Activated CD4-positive, alpha-beta T cell treated with anti-CD3 and anti-CD28 coated beads, Interleukin-2, amount 50 U/mL, for 24 hours (primary cell): ENCODE measurements at regions not wholly inside any gene's neighbourhood (a gene's known extent, or its start where the extent isn't known, plus 50 kb on each side); places are given as distances from the start of the nearest gene placed in this dataset.

Source experiments
- DNase-seq, 2 donors: peaks; one replicate each; pipeline ENCODE4 v3.0.0-alpha.2; 2020; ENCODE audit warnings: low read depth in 1 of 2, low spot score in 1 of 2

DNA sequence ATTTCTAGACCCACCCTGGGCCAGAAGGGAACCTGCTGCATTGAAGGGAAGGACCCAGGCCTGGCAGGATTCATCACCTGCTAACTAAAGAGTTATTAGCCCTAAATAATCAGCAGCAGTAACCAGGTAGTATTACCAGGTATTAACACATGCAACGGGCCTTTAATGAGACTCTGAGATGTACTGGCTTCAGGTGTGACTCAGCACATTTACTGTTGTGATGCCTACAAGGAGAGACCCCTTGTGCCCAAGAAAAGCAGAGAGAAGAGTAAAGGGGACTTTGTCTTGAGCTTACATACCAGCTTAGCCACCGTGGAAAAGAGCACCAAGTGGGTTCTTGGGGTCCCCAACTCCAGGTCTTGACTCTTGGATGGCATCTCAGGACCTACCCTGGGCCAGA, 243.1 kb upstream of the SLC39A10 start:
- DNase-seq = no peak

DNA sequence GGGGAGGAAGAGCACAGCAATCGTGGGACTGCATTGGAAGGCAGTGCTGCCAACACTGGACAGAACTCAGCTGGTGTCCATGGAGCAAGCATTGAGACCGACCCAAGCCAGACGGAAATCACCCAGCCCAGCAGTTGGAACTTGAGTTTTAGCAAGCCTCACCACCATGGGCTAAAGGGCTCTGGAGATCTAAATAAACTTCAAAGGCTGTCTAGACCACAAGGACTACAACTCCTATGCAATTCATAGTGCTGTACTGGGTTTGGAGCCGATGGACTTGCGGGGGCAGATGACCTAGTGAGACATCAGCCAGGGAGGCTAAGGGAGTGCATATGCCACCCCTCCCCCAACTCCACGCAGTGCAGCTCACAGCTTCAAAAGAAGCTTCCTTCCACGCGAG, 243.6 kb upstream of the SLC39A10 start:
- no peak for DNase-seq

DNA sequence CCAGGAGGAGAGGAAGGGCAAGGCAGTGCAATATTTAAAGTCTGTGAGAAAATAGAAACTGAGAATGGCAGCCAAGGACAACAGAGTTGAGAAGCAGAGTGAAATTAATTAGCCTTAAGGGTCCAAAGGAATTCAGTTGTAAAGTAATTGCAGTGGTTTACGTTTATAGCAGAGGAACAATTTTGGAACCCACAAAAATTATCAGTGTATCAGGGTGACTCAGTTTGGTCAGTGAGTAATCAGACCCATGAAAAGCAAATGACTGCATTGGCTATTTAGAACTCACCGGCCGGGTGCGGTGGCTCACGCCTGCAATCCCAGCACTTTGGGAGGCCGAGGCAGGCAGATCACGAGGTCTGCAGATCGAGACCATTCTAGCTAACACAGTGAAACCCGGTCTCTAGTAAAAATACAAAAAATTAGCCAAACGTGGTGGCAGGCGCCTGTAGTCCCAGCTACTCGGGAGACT, 245.8 kb upstream of the SLC39A10 start:
- DNase-seq = no peak

DNA sequence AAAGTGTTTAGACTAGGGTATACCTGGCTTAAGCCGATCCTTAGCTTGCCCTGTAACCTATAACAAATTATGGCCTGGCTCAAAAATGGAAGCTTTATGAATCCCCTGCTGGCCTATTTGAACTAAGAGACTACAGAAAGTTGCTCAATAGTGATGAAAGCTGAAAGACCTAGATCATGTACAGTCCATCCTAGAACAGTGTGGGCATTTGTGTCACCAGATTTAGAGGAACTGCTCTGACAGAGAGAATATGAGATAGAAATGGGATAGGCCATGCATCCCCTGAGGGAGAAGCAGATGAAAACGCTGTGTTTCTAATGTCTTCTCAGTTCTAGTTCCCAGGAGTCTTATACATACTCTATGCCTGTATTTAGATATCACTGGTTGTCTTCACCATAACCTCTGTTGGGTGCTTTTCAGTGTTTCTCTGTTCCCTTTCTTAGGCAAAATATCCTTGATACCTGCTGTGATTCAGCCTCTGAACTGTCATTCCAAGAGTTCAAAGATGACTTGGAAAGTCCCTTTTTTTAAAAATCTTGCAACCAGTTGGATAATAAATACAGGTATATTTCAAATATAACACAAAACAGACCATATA, 246.9 kb upstream of the SLC39A10 start:
- DNase-seq = no peak

DNA sequence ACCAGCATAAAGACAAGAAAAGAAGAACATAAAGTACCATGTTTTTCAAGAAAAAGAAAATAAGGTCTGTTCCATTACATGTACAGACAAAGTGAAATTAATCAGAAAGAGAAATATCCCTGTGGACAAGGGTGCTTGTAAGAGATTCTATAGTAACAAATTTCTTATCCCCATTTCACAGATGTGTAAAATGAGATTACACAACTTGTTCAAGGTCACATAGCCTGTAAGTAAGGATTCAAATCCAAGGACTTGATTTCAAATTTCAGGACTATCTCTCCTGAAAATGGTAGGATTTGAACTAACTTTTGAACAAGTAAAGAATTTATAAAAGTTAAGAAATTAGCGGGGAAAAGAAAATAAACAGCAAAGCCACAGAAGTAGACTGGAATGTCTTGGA, 248.2 kb upstream of the SLC39A10 start:
- DNase-seq = no peak

DNA sequence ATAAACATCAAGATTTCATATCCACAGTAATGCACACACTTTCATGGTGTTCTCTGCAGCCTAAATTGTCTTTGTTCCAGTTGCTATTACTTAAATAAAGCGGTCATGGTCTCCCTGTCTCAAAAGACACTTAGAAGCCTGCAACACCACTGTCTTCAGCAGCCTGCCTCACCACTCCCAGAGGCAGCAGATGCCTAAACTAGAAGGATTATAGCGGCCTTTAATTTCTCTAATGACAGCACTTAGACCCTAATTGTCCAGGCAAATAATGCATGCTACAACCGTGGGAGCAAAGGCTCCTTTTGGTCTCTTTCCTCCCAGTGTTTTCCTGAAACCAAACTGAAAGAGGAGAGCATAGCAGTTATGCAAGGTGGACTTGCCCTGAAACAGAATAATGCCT, 248.8 kb upstream of the SLC39A10 start:
- no peak for DNase-seq

DNA sequence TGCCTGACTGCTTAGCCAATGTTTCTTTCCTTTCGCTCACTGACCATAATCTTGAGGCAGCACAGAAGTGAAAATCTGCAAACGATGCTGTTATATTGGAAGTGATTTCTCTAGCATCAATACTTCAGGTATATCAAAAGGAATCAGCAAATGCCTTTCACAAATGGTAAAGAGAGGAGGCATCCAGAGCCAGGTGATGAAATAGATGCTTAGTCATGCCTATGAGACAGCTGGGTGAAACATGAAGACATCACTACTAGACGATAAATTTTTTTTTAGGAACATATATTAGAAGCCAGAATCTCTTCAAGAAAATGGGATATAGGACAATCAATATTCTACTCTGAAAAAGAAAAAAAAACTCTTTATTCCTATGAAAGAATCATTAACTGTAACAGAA, 249.2 kb upstream of the SLC39A10 start:
- DNase-seq = no peak

DNA sequence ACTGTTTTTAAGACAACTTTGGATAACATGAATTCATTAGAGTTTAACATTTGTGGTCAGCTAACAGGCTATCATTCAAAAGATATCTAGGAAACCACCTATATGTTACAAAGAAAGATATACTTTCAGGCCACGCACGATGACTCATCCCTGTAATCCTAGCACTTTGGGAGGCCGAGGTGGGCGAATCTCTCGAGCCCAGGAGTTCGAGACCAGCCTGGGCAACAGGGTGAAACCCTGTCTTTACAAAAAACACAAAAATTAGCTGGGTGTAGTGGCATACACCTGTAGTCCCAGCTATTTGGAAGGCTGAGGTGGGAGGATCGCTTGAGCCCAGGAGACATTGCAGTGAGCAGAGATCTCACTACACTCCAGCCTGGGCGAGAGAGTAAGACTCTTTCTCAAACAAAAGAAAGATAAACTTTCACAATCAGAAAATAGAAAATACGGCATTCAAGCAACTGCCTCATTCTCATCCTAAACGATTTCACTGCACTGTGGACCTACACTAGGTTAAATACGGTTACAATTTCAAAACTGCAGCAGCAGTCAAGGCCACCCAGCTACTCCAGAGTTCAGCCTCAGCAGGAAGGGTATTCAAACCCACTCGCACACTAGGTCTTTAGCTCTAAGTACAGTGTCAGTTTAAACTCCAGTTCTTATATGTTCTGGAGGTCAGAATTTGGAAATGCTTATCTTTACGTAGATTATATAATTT, 250.0 kb upstream of the SLC39A10 start:
- no peak for DNase-seq

DNA sequence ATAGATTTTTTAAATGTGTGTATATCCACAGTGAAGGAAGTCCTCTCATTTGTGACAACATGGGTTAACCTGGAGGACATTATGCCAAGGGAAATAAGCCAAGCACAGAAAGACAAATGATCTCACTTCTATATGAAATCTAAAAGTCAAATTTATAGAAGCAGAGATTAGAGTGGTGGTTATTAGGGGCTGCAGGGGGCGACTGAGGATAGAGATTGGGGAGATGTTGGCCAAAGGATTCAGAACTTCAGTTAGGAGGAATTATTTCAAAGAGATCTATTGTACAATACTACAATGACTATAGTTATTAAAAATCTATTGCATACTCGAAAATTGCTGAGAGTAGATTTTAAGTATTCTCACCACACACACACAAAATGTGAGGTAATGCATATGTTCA, 252.4 kb upstream of the SLC39A10 start:
- no peak for DNase-seq

DNA sequence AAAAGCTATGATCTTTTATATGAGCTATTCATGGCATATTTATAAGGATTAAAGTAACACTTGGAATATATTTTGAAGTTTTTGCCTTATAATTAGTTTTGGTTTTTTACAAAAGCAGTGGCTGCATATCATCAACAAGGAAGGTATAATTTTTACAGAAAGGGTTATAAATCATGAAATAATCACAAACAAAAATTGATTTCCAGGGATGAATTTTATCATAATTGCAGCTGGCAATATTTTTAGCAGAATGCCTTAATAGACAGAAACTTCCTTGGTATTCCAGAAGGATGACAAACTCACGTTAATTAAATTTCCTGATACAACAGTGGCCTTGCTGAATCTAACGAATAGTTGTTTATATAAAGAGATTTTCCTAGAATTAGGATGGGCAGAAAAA, 260.5 kb upstream of the SLC39A10 start:
- no peak for DNase-seq

DNA sequence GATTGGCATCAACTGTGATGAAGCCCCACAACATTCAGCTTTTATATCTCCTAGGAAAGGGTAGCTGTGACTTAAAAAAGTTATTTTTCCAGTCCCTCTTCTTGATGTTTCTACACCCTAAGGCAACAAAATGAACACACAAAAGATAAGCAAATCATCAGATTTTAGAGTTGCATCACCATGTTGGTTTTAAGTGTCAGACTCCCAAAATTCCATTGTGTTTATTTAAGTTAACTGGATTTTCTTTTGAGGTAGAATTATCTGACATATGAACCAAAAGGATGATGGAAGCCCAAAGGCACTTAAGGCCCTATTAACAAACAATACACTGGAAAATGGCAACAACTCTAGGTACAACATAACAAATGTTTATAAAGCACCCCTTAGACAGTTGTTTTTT, 261.7 kb upstream of the SLC39A10 start:
- DNase-seq = no peak

DNA sequence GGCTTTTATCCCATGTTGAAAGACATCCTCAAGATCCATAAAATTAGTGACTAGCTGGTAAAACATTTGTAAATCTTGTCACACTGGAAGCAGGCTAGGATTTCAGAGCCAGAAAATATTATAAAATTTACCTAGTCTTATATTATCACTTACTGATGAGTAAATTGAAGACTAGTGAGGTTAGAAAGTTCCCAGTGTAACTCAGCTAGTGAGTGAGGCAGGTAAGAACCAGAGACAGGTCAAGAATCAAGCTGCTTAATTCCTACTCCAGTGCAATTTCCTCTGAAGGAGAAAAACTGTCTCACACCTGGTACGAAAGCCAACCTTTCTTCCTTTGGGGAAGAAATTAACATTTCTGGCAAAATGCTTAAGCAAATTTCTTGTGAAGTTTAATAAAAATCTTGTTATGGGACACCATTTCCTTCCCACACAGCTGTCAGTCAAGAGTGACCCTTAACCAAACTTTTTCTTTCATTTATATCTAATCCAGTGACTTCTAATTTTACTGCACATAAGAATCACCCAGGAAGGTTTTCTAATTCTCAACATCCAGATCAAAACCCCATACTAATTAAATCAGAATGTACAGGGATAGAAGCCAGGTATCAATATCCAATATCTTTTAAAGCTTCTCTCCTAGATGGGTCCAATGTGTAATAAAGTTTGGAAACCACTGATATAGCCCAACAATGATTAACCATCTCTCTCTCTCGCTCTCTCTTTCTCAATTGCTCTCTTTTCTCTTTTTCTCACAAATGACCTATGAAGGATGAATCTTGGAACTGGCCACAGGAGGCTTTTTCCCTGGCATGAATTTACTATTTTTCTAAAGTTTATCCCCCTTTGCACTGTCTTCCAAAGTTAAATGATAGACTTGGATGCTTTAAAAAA, 264.3 kb upstream of the SLC39A10 start:
- no peak for DNase-seq

DNA sequence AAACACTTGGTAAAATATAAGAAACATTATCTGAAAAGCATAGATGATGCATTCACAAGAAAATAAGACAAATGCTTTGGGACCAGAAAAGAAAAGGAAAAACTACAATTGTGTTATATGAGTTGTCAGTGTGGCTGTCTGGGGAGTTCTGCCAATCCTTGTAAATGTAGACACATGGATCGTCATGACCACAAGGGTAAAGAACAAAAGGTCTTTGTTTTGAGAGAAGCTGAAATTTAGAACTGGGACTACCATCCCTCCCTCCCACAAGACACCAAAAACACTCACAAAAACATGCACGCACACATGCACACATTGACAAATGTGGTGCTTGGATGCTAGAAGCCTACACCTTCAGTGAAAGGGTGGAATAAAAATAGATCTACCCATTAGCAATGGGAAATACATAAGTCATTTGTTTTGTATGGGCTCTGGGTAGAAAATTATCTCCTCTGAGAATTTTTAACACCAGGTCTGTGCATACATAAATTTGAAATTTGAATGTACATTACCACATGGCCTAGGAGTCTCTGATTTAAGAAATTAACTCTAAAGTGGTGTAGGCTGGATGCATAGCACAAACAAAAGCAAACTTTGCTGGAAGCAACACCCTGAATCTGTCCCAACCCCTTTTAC, 266.2 kb upstream of the SLC39A10 start:
- DNase-seq = no peak

DNA sequence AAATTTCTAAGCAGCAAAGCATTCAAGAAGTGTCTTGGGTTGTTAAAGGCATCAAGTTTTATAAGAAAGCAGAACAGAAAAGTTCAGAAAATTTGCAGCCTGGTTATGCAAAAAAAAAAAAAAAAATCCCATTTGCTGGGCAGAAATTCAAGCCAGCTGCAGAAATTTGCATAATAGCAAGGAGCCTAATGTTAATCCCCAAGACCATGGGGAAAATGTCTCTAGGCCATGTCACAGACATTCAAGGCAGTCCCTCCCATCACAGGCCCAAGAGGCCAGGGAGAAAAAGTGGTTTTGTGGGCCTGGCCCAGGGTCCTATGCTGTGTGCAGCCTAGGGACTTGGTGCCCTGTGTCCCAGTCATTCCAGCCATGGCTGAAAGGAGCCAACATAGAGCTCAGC, 269.0 kb upstream of the SLC39A10 start:
- no peak for DNase-seq

DNA sequence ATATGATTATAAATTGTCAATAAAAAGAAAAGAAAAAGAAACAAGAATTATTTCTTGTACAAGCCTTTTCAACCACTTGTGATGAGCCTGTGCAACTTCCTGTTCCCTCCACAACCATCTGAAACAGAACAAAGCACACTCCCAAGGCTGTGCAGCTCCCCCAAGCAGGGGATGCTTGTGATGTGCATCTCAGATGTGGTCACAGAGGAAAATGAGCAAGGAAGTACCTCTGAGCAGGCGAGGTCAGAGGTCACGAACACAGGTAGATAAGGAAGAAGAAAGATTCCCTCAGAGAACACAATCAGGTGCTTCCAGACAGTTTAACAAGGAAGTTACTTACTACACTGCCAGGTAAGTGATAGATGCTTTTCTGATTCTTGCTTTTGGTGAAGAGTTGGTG, 274.8 kb upstream of the SLC39A10 start:
- no peak for DNase-seq

DNA sequence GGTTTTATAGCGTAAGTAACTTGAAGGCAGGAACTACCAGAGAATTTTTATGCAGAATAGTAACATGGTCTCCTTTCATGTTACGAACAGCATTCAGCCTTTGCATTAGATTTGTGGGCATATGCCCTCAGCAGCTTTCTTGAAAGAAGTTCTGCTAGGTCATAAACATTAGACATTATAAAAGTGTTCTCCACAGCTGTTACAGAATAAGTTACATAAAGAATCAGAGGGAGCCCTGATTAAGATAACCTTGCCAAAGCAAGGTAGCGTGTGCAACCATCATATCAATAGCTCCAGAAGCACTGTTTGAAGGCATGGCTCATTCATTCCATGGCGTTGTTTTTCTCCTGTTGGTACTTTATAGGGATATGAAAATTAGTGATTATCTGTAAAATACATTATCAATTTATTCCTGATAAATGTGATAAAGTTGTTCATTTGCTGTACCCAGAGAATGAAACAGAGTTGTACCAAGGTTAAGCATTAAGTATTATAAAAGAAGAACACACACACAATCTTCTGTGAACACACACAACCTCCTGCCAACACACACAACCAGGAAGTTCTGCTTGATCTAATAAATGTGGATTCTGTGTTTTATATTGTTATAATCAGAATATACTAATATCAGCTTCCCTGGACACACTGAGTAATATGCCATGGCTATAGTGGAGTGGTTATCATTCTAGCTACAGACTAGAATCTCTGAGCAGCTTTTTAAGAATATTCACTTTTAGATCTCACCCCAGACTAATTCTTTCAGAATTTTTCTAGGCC, 286.7 kb upstream of the SLC39A10 start:
- no peak for DNase-seq

DNA sequence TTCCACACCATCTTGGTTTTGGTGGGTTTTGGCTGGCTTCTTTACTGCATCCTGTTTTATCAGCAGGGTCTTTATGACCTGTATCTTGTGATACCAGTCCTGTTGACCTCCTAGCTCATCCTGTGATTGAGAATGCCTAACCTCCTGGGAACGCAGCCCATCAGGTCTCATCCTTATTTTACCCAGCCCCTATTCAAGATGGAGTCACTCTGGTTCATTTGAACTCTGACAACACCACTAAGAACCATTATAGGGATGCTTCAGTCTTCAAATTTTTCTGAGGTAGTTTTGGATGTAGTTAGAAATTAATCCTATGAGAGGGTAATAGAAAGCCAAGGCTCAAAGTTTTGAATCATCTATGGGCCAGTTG, 287.8 kb upstream of the SLC39A10 start:
- no peak for DNase-seq

DNA sequence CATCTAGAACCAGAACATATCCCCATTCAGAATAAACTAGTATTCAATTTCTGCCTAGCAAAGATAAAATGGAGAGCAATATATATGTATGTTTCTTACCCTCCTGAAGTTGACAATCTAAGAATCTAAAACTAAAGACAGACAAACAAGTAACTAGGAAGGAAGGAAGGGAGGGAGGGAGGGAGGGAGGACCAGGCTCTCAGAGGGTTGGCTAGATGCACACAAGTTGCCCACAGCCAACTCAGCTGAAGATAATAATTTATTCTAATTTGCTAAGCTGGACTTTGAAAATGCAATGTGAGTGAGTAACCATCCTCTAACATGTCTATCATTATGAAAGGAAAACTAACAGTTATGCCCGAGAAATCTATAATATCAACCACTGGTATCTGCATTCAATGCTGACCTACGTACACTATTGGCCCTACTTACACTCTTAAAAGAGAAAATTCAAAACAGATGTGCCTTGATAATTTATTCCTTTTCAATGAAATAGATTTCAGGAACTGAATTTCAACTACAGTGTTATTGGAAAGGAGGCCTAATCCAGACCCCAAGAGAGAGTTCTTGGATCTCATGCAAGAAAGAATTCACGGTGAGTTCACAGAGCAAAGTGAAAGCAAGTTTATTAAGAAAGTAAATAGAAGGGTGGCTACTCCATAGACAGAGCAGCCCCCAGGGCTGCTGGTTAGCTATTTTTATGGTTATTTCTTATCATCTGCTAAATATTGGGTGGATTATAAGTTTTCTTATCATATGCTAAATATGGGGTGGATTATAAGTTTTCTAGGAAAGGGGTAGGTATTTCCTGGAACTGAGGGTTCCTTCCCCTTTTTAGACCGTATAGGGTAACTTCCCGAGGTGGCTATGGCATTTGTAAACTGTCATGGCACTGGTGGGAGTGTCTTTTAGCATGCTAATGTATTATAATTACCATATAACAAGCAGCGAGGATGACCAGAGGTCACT, 288.5 kb upstream of the SLC39A10 start:
- DNase-seq = no peak

DNA sequence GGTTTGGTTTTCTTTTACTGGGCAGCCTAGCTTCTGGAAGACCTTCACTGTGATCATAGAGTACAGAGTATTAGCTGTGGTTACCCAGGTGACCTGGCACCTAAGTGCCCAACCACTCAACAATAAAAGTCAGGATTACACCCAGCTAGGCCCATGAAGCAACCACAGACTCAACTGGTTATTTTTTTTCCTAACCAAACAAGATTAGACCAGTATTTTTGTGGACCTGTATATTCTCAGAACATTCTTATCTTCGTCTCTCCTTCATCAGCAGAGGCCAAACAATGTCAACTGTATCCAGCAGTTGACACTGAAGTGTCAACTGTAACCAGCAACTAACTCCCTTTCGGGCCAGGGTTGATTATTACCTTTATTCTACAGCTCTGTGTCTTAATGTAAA, 289.2 kb upstream of the SLC39A10 start:
- DNase-seq = no peak
